Gastroesophageal sphincter (tissue), 4 donors: ENCODE measurements at regions not wholly inside any gene's neighbourhood (a gene's known extent, or its start where the extent isn't known, plus 50 kb on each side); places are given as distances from the start of the nearest gene placed in this dataset.

Experiments used
- ATAC-seq: fragments of 150-250 bp; one replicate; pipeline ENCODE4 v1.9.1; 2016; ENCODE audit warnings: mild to moderate bottlenecking, moderate library complexity
- H3K27ac ChIP-seq, 4 donors: fragments of 200-600 bp; sonication (generic) in 3 of 4; 1 replicate in 3 of 4; 2 replicates in 1 of 4; pipeline ENCODE4 v1.5.1; 2016 to 2019
- H3K27me3 ChIP-seq: fragments of 200-600 bp; sonication (generic); one replicate; pipeline ENCODE4 v1.5.1; 2019
- H3K36me3 ChIP-seq, 2 donors: fragments of 200-600 bp; sonication (generic); one replicate each; pipeline ENCODE4 v1.5.1; 2019; ENCODE audit warnings: control low read depth in 1 of 2
- H3K4me1 ChIP-seq, 3 donors: fragments of 200-600 bp; sonication (generic); 1 replicate in 2 of 3; 2 replicates in 1 of 3; pipeline ENCODE4 v1.5.1; 2016 to 2019; ENCODE audit warnings: control low read depth in 2 of 3
- H3K4me3 ChIP-seq, 2 donors: fragments of 200-600 bp; sonication (generic); one replicate each; pipeline ENCODE4 v1.5.1; 2019; ENCODE audit warnings: mild to moderate bottlenecking in 1 of 2, moderate library complexity in 1 of 2
- H3K9me3 ChIP-seq, 3 donors: fragments of 200-600 bp; sonication (generic); one replicate each; pipeline ENCODE4 v1.5.1; 2017 to 2019; ENCODE audit warnings: control low read depth in 2 of 3
- EP300 ChIP-seq: sonication (generic); formaldehyde crosslinking; IDR thresholded peaks from one replicate; pipeline ENCODE4 v1.6.1; 2017; ENCODE audit warnings: antibody characterized with exemption, mild to moderate bottlenecking
- POLR2A ChIP-seq, 2 donors: fragments of 450-650 bp; IDR thresholded peaks; one replicate each; pipeline ENCODE4 v1.6.1; 2017; ENCODE audit warnings: antibody characterized with exemption in 2 of 2, mild to moderate bottlenecking in 2 of 2, moderate library complexity in 1 of 2
- POLR2AphosphoS5 ChIP-seq: sonication (generic); formaldehyde crosslinking; IDR thresholded peaks from one replicate; pipeline ENCODE4 v1.6.1; 2017; ENCODE audit warnings: antibody characterized with exemption
- WGBS, 2 donors: methylation state at CpG; one replicate each; pipeline ENCODE4 v1.1.5; 2018; ENCODE audit warnings: low coverage in 1 of 2; 5-methylcytosine and 5-hydroxymethylcytosine counted together
- TF ChIP-seq, protein P1 (sequence below), 4 experiments: fragments of 200-600 bp in 2 of 4; fragments of 450-650 bp in 2 of 4; sonication (generic) in 1 of 4; IDR thresholded peaks; one replicate each; pipeline ENCODE4 v1.5.1; 2017 to 2019; ENCODE audit warnings: antibody characterized with exemption in 4 of 4, mild to moderate bottlenecking in 2 of 4, moderate library complexity in 2 of 4

DNA sequence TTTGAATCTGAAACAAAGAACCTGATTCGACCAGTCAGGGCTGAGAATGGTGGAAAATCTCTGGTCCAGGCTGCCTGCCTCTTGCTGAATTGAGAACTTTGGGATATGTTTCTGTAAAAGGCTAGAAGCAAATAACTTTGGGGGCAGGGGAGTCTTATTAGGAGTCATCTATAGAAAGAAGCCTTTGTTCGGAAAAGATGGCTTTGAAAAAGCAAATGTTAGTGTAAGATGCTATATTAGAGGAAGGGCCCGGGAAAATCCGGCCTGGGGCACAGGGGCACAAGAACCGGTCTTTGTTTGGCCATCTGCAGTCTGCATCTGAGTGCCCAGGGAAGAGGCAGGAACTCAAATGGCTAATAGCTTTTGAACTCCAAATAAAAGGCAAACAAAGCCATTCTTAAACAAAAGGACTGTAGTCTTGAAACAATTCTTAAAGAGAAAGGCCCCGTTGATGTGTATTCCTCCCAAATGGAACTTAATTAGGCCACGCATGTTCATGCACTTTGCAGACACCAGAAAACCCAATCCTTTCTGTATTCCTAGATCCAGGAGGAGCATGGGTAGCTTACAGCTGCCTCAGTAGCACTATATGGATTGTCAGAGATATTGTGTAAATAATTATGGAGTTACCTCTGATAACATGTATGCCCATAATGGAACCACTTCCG lies 180.0 kb upstream of the ARL4C start:
- H3K9me3 ChIP-seq: no peaks in the 10 kb centered on the region
- peaks cover 0 to 22% (median 9%) of the 10 kb centered on the region in 3 donors for H3K4me1 ChIP-seq
- H3K27me3 ChIP-seq: no peaks in the 10 kb centered on the region
- ATAC-seq: no peak
- H3K4me3 ChIP-seq: no peak overlapping the region
- no peaks in the 10 kb centered on the region for H3K36me3 ChIP-seq
- TF ChIP-seq EP300 (no peak), POLR2AphosphoS5 (no peak), POLR2A (IDR thresholded peaks at IDR 0.05) (no peak)
- TF ChIP-seq, protein P1, sequence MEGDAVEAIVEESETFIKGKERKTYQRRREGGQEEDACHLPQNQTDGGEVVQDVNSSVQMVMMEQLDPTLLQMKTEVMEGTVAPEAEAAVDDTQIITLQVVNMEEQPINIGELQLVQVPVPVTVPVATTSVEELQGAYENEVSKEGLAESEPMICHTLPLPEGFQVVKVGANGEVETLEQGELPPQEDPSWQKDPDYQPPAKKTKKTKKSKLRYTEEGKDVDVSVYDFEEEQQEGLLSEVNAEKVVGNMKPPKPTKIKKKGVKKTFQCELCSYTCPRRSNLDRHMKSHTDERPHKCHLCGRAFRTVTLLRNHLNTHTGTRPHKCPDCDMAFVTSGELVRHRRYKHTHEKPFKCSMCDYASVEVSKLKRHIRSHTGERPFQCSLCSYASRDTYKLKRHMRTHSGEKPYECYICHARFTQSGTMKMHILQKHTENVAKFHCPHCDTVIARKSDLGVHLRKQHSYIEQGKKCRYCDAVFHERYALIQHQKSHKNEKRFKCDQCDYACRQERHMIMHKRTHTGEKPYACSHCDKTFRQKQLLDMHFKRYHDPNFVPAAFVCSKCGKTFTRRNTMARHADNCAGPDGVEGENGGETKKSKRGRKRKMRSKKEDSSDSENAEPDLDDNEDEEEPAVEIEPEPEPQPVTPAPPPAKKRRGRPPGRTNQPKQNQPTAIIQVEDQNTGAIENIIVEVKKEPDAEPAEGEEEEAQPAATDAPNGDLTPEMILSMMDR (IDR thresholded peaks at IDR 0.05): no peak
- 73 to 88% methylated on average over 8 of the region's 8 CpGs for WGBS, 2 donors
- H3K27ac ChIP-seq: no peak overlapping the region

DNA sequence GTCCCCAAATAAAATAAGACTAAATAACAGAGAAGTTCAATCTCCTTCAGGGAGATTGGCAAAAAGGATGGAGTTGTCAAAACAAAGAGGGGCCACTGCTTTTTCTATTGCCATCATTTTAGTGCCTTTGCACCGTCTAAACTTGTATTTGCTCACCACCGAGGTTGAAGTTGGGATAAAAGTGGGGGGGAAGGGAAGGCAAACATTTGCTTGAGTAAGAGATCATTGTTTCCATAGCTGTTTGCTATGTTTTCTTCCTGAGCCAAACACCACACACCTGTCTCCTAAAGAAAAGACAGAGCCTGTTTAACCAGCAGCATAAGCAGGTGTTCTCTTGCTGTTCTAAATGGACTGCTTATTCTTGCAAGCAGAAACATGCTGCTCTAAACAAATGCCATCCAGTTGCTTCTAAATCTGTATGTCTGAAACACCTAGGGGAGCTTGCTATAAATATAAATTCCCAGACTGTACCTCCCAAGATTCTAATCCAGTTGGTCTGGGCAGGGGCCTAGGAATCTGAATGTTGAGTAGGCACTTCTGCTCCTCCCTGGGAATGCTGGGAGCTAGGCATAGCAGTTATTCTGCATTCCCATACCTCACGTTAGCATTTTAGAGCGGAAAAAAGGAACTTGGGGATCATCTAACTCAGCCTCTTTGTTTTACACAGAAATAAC lies 179.4 kb upstream of the ARL4C start:
- 81 to 92% methylated on average over 4 of the region's 4 CpGs for WGBS, 2 donors
- no peak for TF ChIP-seq POLR2A (IDR thresholded peaks at IDR 0.05)
- no peak for TF ChIP-seq EP300
- TF ChIP-seq POLR2AphosphoS5: no peak
- TF ChIP-seq, protein P1 (IDR thresholded peaks at IDR 0.05): no peak
- ATAC-seq: no peak
- no peaks in the 10 kb centered on the region for H3K27me3 ChIP-seq
- no peak overlapping the region for H3K4me3 ChIP-seq
- H3K9me3 ChIP-seq: no peaks in the 10 kb centered on the region
- no peaks in the 10 kb centered on the region for H3K36me3 ChIP-seq
- H3K4me1 ChIP-seq: peaks cover 0 to 22% (median 9%) of the 10 kb centered on the region in 3 donors
- H3K27ac ChIP-seq: no peak overlapping the region

DNA sequence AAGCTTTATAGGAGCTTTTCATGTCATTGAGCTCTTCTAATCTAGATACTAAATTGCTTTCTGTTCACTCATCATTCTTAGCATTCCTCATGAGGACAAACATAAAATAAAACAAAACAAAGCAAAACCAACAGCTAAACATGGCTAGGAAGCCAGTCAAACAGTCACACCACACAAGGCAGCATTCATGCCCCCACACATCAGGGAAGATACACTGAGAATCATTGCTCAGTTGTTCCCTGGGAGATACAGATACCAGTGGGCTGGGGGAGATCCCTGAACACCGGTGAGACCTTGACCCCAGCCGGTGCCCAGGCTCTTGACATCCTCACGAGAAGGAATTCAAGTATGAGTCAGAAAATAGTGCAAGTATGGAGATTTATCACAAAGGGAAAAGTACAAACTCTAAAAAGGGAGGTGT lies 177.9 kb upstream of the ARL4C start:
- H3K27ac ChIP-seq: no peak overlapping the region
- no peaks in the 10 kb centered on the region for H3K9me3 ChIP-seq
- TF ChIP-seq POLR2A (IDR thresholded peaks at IDR 0.05): no peak
- TF ChIP-seq POLR2AphosphoS5: no peak
- no peak for TF ChIP-seq EP300
- peaks cover 0 to 15% (median 2%) of the 10 kb centered on the region in 3 donors for H3K4me1 ChIP-seq
- no peaks in the 10 kb centered on the region for H3K27me3 ChIP-seq
- WGBS, 2 donors: 34 to 83% methylated on average over 2 to 3 of the region's 3 CpGs
- H3K36me3 ChIP-seq: no peaks in the 10 kb centered on the region
- H3K4me3 ChIP-seq: no peak overlapping the region
- ATAC-seq: no peak

DNA sequence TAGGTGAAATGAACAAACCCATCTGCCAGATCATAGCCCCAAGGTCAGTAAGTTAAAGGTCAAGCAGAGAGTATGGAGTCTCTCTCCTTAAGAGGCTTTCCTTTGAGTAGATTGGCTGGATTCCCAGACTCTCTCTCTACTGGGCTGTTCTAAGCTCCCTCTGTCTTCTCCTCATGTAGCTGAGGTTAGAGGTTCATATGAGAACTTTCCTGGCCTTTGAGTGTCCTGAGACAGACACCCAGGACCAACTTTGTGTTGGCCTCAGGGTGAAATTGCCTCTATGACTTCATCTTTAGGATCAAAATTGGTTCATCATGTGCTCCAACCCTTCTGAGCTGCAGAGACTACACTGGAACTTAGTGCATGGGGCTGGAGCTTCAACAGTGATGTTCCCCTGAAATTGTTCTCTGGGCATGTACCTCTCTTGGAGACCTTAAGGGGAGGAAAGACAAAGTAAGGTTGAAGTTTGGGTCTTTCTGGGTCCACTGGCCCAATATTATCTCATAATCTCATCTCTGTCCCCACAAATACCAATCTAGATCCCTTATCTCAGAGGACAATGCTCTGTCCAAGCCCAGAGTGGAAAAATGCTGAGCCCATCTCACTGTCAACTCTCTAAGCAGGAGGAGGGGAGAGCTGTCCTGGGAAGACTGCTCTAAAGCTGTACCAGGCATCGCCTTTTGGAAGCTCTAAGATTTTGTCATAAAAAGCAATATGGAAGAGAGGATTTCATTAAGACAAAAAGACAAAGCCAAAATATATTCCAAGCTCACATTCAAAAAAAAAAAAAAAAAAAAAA lies 177.3 kb upstream of the ARL4C start:
- no peak overlapping the region for H3K4me3 ChIP-seq
- H3K27me3 ChIP-seq: no peaks in the 10 kb centered on the region
- 100% methylated on average over 1 of the region's 1 CpG for WGBS, 2 donors
- no peaks in the 10 kb centered on the region for H3K9me3 ChIP-seq
- no peaks in the 10 kb centered on the region for H3K36me3 ChIP-seq
- ATAC-seq: no peak
- H3K27ac ChIP-seq: no peak overlapping the region
- peaks cover 0 to 9% (median 2%) of the 10 kb centered on the region in 3 donors for H3K4me1 ChIP-seq
- TF ChIP-seq, protein P1 (IDR thresholded peaks at IDR 0.05): no peak
- TF ChIP-seq POLR2A (IDR thresholded peaks at IDR 0.05) (no peak), EP300 (no peak), POLR2AphosphoS5 (no peak)

DNA sequence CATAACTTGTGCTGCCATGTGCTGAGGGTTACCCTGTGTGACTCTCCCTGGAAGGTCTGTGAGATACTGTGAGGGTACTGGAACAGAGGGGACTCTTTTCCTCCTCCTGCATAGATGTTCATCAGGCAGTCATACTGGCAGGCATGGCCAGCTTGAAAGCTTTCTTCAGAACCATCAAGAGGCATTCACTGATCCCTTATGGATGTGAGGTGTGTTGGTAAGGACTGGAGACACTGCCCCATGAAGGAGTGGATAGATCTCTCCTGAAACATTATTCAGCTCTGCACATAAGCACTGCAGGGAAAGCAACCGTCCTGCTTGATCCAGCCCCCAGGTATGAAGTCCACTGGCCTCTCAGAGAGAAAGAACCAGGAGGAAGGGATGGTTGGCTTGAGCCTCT lies 176.6 kb upstream of the ARL4C start:
- peaks cover 0 to 3% (median 0%) of the 10 kb centered on the region in 3 donors for H3K4me1 ChIP-seq
- H3K27ac ChIP-seq: no peak overlapping the region
- TF ChIP-seq EP300 (no peak), POLR2AphosphoS5 (no peak), POLR2A (IDR thresholded peaks at IDR 0.05) (no peak)
- TF ChIP-seq, protein P1 (IDR thresholded peaks at IDR 0.05): no peak
- H3K36me3 ChIP-seq: no peaks in the 10 kb centered on the region
- no CpG with 5 or more reads among the region's 1 CpG for WGBS, 2 donors
- ATAC-seq: no peak
- no peaks in the 10 kb centered on the region for H3K9me3 ChIP-seq
- H3K4me3 ChIP-seq: no peak overlapping the region
- H3K27me3 ChIP-seq: no peaks in the 10 kb centered on the region
